IPS-NIHi11 (cell line): ENCODE measurements at regions not wholly inside any gene's neighbourhood (a gene's known extent, or its start where the extent isn't known, plus 50 kb on each side); places are given as distances from the start of the nearest gene placed in this dataset.

Experiments used
- DNase-seq: peaks from one replicate; pipeline ENCODE4 v3.0.0; 2012; ENCODE audit warnings: mixed read lengths, low spot score

- no peak for DNase-seq
These were observed 503.7 kb downstream of the ANXA1 start for GRCh38 chr9:73655363-73655762.

GRCh38 chr9:73655831-73656230 lies 504.2 kb downstream of the ANXA1 start:
- DNase-seq = no peak

GRCh38 chr9:73665253-73665652 lies 513.6 kb downstream of the ANXA1 start:
- no peak for DNase-seq

- peak; percentile 6 for DNase-seq
These were observed 516.1 kb downstream of the ANXA1 start for GRCh38 chr9:73667749-73668148.

- DNase-seq = no peak
These were observed 529.2 kb downstream of the ANXA1 start for GRCh38 chr9:73680831-73681230.

GRCh38 chr9:73682789-73683188 lies 531.1 kb downstream of the ANXA1 start:
- no peak for DNase-seq

GRCh38 chr9:73683862-73684591 lies 532.4 kb downstream of the ANXA1 start:
- DNase-seq = peak; percentile 23

- DNase-seq = no peak
These were observed 532.9 kb downstream of the ANXA1 start for GRCh38 chr9:73684601-73685000.

- no peak for DNase-seq
These were observed 534.1 kb downstream of the ANXA1 start for GRCh38 chr9:73685786-73686185.

GRCh38 chr9:73689051-73689870 lies 537.6 kb downstream of the ANXA1 start:
- no peak for DNase-seq

GRCh38 chr9:73701415-73702057 lies 549.9 kb downstream of the ANXA1 start:
- DNase-seq = no peak

GRCh38 chr9:73714294-73714693 lies 562.6 kb downstream of the ANXA1 start:
- no peak for DNase-seq

- no peak for DNase-seq
These were observed 563.9 kb downstream of the ANXA1 start for GRCh38 chr9:73715591-73715990.

- no peak for DNase-seq
These were observed 568.0 kb downstream of the ANXA1 start for GRCh38 chr9:73719660-73720059.

GRCh38 chr9:73720601-73721000 lies 568.9 kb downstream of the ANXA1 start:
- DNase-seq = no peak

- DNase-seq = no peak
These were observed 584.6 kb downstream of the ANXA1 start for GRCh38 chr9:73736270-73736669.

- DNase-seq = no peak
These were observed 587.3 kb downstream of the ANXA1 start for GRCh38 chr9:73738741-73739530.

GRCh38 chr9:73741316-73741715 lies 589.7 kb downstream of the ANXA1 start:
- DNase-seq = no peak

- DNase-seq = no peak
These were observed 590.7 kb downstream of the ANXA1 start for GRCh38 chr9:73742412-73742811.

GRCh38 chr9:73743826-73744225 lies 592.2 kb downstream of the ANXA1 start:
- no peak for DNase-seq

GRCh38 chr9:73745598-73745997 lies 593.9 kb downstream of the ANXA1 start:
- DNase-seq = no peak

- DNase-seq = no peak
These were observed 601.5 kb downstream of the ANXA1 start for GRCh38 chr9:73753171-73753570.
